GM21528 (cell line): ENCODE measurements at regions not wholly inside any gene's neighbourhood (a gene's known extent, or its start where the extent isn't known, plus 50 kb on each side); places are given as distances from the start of the nearest gene placed in this dataset.

Source experiments
- ATAC-seq: cut with Tn5 transposase; IDR thresholded peaks from one replicate; pipeline ENCODE4 v1.9.1; 2021; ENCODE audit warnings: mild to moderate bottlenecking, moderate library complexity; ENCODE audit not compliant: unreplicated experiment, low FRiP score

DNA sequence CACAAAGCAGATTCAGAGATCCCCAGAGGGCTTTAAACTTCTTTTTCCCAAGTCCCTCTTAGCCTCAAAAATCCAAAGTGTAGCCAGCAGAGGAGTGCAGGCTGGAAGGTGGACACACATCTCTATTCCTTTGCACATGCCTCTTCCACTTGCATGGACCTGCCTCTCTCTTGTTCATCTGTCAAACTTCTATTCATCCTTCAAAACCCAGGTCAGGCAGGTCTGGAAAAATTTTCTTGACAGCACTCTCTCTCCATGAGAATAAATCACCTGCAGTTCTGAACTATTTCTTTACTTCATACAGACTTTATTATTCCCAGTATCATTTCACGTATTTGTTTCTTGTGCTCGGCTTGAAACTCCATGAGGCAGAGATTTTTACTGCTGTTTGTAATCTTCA is 127.5 kb downstream of the SS18 start:
- no peak for ATAC-seq

DNA sequence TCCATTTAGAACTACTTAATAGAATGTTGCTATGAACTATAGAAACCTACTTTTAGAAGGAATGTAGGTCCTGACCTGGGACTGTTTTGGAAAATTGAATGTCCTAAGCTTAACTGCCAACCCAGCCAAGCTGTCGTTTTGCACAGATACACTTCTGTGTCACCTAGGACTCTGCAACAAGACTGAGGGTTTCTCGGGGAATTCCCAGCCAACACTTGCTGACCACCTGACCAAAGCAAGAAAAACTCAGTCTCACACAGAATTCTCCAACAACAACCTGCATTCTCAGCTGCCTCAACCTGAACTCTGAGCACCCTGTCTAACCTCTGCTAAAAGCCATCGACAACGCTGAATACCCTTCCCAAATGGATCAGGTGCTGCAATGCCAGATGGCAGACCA is 128.2 kb downstream of the SS18 start:
- no peak for ATAC-seq

DNA sequence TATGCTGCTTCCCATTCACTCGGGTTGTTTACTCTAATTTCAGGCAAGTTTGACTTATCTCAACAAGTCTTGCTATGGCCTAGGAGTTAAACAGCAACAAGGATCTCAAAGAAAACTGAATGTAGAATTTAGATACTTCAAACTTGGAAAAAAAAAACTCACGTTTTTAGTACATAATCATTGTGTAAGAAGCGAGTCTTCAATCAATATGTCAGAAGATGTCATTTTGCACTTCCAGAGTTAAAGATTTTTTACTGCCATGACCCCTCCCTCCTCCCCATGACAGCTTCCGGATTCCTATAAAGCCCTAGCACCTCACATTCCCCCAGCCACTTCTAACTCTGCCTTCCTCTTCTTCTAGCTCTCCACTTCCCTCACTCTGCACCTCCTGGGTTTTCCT is 133.4 kb downstream of the SS18 start:
- no peak for ATAC-seq

DNA sequence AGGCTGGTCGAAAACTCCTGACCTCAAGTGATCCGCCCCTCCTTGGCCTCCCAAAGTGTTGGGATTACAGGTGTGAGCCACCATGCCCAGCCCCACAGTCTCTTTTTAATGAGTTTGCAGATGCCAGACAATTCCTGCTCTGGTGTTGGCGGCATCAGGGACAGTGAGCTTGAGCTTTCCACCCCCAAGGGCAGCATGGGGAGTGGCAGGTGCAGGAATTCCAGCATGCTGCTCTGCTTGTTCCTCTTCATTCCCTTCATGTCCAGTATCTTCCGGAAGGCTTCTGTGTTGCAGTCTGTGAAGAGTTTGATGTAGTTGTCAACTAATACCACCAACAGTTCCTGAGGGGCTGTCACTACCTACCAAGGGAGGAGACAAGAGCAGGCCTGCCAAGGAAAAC is 137.3 kb downstream of the SS18 start:
- no peak for ATAC-seq

DNA sequence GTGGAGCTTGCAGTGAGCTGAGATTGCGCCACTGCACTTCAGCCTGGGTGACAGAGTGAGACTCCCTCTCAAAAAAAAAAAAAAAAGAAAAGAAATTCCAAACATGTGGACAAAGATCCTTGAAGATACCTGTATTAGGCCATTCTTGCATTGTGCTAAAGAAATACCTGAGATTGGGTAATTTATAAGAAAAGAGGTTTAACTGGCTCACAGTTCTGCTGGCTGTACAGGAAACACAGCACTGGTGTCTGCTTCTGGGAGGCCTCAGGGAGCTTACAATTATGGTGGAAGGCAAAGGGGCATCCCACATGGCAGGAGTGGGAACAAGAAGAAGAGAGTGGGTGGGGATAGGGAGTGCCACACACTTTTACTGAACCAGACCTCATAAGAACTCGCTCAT is 140.1 kb downstream of the SS18 start:
- no peak for ATAC-seq

DNA sequence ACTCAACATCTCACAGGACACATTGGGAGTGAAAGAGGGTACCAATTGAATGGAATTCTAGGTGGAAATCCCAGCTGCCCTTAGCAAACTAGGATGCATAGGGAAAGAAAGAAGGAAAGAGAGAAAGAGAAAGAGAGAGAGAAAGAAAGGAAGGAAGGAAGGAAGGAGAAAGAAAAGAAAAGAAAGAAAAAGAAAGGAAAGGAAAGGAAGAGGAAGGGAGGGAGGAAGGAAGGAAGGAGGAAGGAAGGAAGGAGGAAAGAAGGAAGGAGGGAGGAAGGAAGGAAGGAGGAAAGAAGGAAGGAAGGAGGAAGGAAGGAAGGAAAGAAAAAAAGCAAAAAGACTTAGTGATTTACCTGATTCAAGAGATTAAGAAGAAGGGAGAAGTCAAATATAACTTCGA is 143.9 kb downstream of the SS18 start:
- ATAC-seq, result no peak

DNA sequence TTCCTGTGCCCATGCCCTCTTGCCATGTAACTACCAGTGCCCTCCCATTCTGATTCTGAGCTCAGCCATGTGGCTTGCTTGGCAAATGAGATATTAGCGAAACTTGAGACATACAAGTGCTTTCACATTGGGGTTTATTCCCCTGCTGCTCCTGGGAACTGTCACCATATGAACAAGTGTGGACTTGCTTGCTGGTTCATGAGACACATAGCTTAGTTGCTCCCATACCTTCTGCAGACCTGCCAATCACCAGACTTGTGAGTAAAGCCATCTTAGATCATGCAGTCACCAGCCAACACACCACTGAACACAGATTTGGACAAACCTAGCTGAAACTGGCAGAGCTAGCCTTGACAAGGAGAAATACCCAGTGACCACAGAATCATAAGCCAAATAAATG is 155.1 kb downstream of the SS18 start:
- no peak for ATAC-seq

DNA sequence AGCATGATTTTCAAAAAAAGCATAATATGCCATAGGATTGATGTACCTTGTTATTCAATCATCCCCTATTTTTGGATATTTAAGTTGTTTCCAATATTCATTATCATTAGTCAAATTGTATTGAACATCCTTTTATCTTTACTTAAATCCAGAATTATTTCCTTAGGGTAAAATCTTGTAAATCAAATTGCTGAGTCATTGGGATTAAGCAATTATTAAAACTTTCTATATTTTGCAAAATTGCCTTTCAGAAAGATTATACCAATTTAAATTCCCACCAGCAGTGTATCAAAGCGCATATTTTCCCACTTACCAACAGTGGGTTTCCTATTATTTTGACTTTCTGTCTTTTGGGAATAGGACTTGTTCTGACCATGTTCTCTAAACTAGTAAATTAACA is 159.3 kb downstream of the SS18 start:
- no peak for ATAC-seq

DNA sequence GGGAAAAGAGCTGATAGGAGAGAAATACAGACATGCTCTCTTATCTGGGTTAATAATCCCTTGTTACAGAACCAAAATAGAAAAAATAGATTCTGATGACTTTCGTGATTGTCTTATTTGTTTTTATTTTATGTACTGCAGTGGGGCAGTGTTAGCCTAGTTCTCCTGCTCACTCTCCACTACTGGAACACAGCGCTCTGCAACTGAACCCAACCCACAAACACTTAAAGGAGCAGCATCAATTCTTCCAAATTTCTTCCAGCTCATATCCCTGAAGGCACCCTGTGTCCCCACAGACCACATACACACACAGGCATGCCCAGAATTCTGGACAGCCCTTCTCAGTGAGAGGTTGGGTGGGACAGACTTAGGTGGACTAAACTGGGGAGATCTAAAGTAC is 160.6 kb downstream of the SS18 start:
- ATAC-seq, result no peak

DNA sequence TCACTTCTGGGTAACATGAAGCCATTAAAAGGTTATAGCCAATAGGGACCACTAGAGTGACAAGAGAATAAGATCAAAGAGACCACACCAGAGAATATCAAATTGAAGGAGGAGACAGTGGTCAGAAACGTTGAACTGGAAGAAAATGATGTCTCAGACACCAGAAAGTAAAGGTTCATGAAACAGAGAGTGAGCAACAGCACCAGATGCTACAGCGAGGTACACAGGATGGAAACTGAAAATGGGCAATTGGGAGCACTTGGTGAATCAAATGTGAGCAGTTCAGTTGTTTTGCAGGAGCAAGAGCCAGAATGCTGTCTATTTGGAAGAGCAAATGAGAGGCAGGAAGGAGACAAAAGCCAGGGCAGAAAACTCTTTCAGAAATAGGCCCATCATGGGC is 162.6 kb downstream of the SS18 start:
- ATAC-seq, result no peak

DNA sequence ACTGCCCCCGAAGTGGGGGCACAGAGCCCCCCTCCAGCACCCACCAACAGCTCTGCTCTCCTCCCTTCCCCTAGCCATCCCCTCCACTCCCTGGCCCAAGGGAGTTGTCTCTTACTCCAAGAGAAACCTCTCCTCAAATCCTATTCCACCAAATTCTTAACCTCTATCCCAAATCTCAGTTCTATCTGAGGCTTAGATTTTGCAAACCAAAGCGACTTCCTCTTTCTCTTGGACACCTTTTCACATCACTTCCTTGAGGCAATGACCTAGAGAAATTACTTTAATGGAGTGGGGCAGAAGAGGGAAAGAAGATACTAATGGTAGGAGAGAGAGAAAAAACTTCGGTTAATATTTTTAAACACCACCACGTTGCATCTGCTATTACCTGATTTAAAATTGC is 167.2 kb downstream of the SS18 start:
- ATAC-seq, result no peak

DNA sequence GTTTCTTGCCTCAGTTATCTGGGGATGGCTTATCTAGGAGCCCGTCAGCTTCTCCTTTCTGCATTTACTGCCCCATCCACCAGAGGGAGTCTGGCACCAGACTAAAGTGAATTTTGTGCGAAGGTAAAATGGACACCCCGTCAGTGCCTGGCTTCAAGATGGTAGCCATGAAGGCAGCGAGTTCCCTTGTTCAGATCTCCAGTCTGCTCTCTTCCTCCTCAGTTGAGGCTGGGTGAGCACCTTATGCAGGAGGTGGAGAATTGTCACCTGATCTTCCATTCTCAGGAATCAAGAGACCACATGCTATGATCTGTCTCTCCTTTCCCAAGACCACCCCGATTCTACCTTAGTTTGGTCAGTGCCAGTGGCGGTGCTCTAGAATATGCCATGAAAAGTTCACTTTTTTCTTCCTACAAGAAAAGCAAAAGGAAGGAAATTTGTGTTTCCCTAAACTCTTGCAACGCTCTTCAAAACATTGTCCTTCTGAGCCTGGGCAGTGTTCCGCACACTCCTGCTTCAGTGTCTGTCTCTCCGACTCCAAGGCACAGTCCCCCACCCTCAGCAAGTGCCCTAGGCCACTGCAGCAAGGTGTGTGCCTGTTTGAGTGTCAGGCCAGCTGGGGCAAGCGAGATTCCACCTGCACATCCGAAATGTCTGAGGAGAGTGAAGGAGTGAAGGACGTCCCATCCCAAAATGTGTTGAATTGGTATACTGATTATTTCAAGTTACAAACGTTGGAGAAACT is 168.6 kb downstream of the SS18 start:
- peak; percentile 60 for ATAC-seq

DNA sequence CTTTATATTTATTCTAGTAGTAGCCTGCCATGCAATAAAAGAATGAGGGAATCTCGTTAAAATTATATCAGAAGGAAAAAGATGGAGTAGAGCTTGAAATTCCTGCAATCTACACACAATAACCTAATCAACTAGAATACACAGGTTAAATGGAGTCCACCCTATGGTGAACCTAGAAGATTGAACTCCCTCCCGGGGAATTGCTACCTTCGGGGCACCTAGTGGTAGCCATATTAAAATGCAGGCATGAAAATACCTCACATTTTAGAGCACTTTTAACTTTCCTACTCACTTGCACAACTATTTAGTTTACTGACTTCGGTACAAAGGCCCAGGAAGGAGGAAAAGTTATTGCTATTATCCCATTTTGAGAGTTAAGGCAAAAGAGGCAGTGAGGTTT is 174.5 kb downstream of the SS18 start:
- ATAC-seq, result no peak

DNA sequence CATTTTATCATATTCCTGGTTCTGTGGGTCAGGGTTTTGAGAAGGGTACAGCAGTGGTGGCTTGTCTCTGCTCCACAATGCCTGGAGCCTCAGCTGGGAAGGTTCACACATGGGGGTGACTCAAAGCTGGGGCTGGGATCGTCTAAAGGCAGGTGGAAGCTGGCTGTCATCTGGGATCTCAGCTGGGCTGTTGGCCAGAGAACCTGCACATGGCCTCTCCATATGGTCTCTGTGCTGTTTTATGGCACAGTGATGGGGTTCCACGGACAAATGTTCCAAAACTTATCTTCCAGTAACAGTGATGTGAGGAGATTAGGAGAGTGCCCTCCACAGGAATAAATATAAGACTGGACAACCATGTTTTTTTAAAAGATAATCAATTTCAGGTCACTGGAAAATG is 191.4 kb downstream of the SS18 start:
- no peak for ATAC-seq

DNA sequence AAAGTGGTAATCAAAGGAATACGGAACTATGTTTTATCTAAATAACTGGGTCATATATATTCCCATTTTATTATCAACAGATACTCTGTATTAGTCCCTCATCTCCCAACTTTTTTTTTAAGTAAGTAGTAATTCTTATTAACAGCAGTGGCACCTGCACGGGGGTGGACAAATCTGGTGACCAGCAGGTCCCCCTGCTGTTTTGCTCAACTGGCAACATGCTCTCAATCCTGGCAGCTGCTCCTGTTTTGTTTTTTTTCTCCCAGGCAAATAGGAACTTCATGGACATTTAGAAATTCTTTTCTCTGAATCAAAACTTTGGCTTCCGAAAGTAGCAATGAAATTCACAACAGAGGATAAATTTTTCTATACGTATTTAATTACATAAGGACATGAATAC is 193.5 kb downstream of the SS18 start:
- no peak for ATAC-seq

DNA sequence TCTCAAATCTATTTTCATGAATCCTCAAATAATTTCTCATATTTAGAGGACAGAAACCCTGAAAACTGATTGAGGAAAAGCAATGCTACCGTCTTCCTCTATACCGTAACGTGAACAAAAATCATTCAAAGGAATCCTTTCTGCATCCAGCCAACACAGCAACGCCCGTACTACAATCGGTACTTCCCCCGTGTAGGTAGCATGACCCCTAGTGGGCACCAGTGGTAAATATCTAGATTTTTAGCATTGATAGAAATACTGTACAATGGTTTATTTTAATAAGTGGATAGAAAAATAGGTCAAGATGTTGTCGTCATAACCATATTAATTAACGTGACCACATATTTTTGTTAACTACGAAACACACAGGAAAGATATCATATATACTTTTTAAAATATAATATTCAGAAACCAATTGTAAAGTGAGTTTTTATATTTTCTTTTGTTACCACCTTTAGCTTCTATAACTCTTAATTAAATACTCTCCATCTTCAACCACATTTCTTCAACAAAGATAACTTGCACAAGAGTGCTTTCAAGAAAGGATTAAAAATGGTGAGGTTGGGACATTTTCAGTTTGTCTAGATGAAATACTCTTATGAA is 194.1 kb downstream of the SS18 start:
- peak; percentile 65 for ATAC-seq

DNA sequence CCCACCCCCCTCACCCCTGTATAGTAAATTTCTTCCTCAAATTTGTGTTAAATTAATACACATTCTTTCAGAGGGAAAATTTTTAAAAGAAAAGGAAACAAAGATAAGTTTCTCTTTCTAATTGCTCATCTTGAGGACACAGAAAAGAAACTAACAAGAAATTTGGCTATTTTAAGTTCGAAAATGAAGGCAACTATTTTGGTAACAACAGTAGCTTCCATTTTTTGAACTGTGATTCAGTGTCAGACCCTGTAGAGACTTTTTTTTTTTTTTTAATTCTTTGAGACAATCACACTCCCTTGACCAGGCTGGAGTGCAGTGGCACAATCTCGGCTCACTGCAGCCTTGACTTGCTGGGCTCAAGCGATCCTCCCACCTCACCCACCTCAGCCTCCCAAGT is 194.9 kb downstream of the SS18 start:
- peak; percentile 41 for ATAC-seq

DNA sequence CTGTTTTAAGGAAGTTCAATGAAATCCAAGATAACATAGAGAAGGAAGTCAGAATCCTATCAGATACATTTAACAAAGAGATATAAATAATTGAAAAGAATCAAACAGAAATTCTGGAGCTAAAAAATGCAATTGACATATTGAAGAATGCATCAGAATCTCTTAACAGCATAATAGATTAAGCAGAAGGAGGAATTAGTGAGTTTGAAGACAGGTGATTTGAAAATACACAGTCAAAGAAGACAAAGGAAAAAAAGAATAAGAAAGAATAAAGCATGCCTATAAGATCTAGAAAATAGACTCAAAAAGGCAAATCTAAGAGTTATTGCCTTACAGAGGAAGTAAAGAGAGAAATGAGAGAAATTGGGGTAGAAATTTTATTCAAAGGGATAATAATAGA is 204.1 kb downstream of the SS18 start:
- no peak for ATAC-seq

DNA sequence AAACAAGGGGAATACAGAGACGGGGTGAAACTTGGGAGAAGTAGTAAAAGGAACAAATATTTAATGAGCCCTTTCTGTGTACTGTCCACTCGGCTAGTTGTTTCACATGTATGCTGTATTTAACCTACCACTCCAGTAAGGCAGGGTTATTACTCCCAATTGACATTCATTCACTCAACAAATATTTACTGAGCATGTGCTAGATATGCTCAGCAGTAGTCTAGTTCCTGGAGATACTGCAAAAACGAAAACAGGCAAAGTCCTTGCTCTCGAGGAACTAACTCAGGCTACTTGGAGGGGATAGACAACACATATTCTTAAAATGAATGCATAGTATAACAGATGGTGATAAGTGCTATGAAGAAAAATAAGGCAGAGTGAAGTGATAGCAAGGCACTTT is 207.3 kb downstream of the SS18 start:
- no peak for ATAC-seq

DNA sequence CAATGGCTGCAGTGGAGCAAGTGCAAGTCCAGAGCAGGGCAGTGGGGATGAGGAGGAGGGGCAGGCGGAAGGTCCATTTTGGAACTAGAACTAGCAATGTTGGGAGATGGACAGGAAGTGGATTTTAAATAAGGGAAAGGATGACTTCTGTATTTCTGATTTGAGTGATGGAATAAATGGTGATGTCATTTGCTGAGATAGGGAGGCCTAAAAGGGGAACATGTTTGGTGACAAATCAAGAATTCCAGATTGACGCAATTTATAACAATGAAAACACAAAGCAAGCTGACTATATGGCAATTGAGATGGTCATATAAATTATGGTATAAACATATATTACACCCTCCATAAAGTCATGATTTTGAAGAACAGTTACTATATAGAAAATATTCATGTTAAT is 209.3 kb downstream of the SS18 start:
- no peak for ATAC-seq

DNA sequence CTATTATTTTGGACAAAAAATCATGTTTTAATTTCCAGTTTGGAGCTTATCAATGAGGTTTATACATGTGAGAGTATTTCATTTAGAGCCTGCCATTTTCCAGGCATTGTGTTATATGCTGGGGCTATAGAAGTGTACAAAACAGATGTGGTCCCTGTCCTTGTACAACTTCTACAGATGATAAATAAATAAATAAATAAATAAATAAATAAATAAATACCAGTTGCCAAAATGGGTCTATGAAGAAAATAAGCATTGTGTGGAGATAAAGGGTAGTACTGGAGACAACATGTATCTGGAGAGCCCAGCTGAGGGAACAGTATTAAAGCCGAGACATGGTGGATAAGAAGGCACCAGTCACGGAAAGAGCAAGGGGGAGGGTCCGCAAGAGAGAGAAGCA is 210.0 kb downstream of the SS18 start:
- no peak for ATAC-seq

DNA sequence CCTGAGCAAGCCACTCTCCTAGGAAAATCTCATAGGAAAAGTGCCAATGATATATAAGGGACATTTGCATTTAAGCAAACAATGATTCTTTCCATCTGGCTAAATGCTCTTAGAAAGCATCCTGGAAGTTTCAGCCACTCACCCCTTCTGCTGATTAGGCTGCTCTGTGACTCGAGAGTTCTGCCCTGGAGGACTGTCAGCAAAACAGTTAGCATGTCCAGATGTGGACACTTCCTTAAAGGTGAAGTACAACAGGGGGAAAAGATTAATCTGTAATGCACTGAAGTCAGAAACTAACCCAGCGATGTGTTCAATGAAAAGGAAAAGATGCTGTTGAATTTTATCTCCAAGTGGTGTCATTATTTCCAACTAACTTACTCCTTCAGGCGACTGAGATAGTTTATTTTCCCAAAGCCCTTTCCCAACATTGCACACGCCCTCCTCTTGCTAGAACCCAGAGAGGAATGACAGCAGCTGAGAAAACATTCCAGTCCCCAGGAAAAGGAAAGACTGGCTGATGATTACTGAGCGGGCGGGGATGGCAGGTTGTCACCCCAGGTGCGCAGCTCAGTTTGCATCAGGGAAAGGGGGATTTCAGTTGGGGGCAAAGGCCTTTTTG is 214.0 kb downstream of the SS18 start:
- ATAC-seq, result no peak
